H1 (cell line): ENCODE measurements at regions not wholly inside any gene's neighbourhood (a gene's known extent, or its start where the extent isn't known, plus 50 kb on each side); places are given as distances from the start of the nearest gene placed in this dataset.

Experiments used
- CTCF ChIP-seq, 3 experiments: IDR thresholded peaks; 1 replicate in 2 of 3; 2 replicates in 1 of 3; pipeline versions ENCODE4 v1.5.1 to v1.6.1; 2011; ENCODE audit warnings: low read length in 3 of 3, mild to moderate bottlenecking in 3 of 3, inconsistent platforms in 2 of 3, low read depth in 1 of 3, moderate library complexity in 1 of 3; ENCODE audit not compliant: insufficient read depth in 1 of 3; ENCODE audit errors: control extremely low read depth in 1 of 3
- EGR1 ChIP-seq: IDR thresholded peaks from 2 replicates; pipeline ENCODE4 v1.6.1; 2011; ENCODE audit warnings: low read depth, low read length, borderline replicate concordance
- KDM1A ChIP-seq: fragments of 200-600, 300-600 bp; sonication (generic); IDR thresholded peaks from 2 replicates; pipeline ENCODE4 v1.7.1; 2016; ENCODE audit warnings: mild to moderate bottlenecking, low read length, borderline replicate concordance
- KDM4A ChIP-seq: IDR thresholded peaks from one replicate; pipeline ENCODE4 v1.7.1; 2012; ENCODE audit warnings: low read depth, mild to moderate bottlenecking, moderate library complexity, low read length, inconsistent platforms; ENCODE audit not compliant: severe bottlenecking
- MAX ChIP-seq: IDR thresholded peaks from 2 replicates; pipeline ENCODE4 v1.6.1; 2012; ENCODE audit warnings: inconsistent platforms
- RBBP5 ChIP-seq: IDR thresholded peaks from 2 replicates; pipeline ENCODE4 v1.7.1; 2012; ENCODE audit warnings: low read depth, mild to moderate bottlenecking, inconsistent platforms, low read length, moderate library complexity, borderline replicate concordance
- SUZ12 ChIP-seq: fragments of 200-600 bp; sonication (generic); IDR thresholded peaks from 2 replicates; pipeline ENCODE4 v1.6.1; 2012; ENCODE audit warnings: mild to moderate bottlenecking, inconsistent platforms, low read length, moderate library complexity, mixed read lengths
- TCF12 ChIP-seq: IDR thresholded peaks from 2 replicates; pipeline ENCODE4 v1.6.1; 2011; ENCODE audit warnings: low read depth, mild to moderate bottlenecking, low read length

- no peak for TF ChIP-seq KDM1A
- TF ChIP-seq KDM4A: no peak
- no peak for TF ChIP-seq TCF12
- no peak for TF ChIP-seq EGR1
- no peak for TF ChIP-seq MAX
- no peak for TF ChIP-seq SUZ12
- no peak for TF ChIP-seq CTCF (IDR thresholded peaks at IDR 0.05; ENCODE audit: control extremely low read depth in 1 of 3, insufficient read depth in 1 of 3, low read depth in 1 of 3, low read length in 3 of 3)
- TF ChIP-seq RBBP5: no peak
These were observed 297.1 kb upstream of the RBMS1 start (continued) for GRCh38 chr2:160790738-160791137.
